OCI-LY7 (cell line): ENCODE measurements at regions not wholly inside any gene's neighbourhood (a gene's known extent, or its start where the extent isn't known, plus 50 kb on each side); places are given as distances from the start of the nearest gene placed in this dataset.

ENCODE experiments used
- BruUV-seq: library from RNA; stranded (reverse); fragments of 400-500 nt; replicated peaks from 2 replicates; lab custom pipeline; 2021; lab: Mats Ljungman, UMichigan
- CTCF ChIA-PET: fragments of 300-600 bp; sonication (Branson Sonifier 250); formaldehyde crosslinking; loops from one replicate; lab custom pipeline; 2022; ENCODE audit warnings: antibody characterized with exemption; ENCODE audit not compliant: unreplicated experiment; lab: Charles Lee
- POLR2A ChIA-PET: fragments of 300-600 bp; sonication (Branson Sonifier 250); formaldehyde crosslinking; loops from one replicate; lab custom pipeline; 2022; ENCODE audit warnings: antibody characterized with exemption; lab: Charles Lee
- DNase-seq: peaks from one replicate; pipeline ENCODE4 v3.0.0-alpha.2; 2015; ENCODE audit warnings: low spot score
- H2AFZ ChIP-seq: fragments of 200-600 bp; sonication (generic), shearing (Covaris generic); 2 replicates; pipeline ENCODE4 v1.6.1; 2014; ENCODE audit warnings: mild to moderate bottlenecking, antibody characterized with exemption, low read length, moderate library complexity
- H3K27ac ChIP-seq: fragments of 200-600 bp; sonication (generic); 2 replicates; pipeline ENCODE4 v1.5.1; 2014; ENCODE audit warnings: mixed run types, low read depth, mild to moderate bottlenecking, moderate library complexity, low read length, inconsistent platforms; ENCODE audit not compliant: poor library complexity, severe bottlenecking
- H3K36me3 ChIP-seq: fragments of 200-600 bp; sonication (generic); 2 replicates; pipeline ENCODE4 v1.6.1; 2014; ENCODE audit warnings: mild to moderate bottlenecking, antibody characterized with exemption, low read length, moderate library complexity, mixed read lengths; ENCODE audit not compliant: insufficient read depth
- H3K4me1 ChIP-seq: fragments of 200-600 bp; sonication (generic); 2 replicates; pipeline ENCODE4 v1.5.1; 2014; ENCODE audit warnings: mild to moderate bottlenecking, low read length; ENCODE audit not compliant: insufficient read depth, poor library complexity, severe bottlenecking
- H3K4me2 ChIP-seq: fragments of 200-600 bp; sonication (generic); 2 replicates; pipeline ENCODE4 v1.6.1; 2014; ENCODE audit warnings: mild to moderate bottlenecking, low read length
- H3K4me3 ChIP-seq: fragments of 200-600 bp; sonication (generic); 2 replicates; pipeline ENCODE4 v1.5.1; 2014; ENCODE audit warnings: mild to moderate bottlenecking, low read depth, low read length; ENCODE audit not compliant: poor library complexity, severe bottlenecking
- H3K79me2 ChIP-seq: fragments of 200-600 bp; sonication (generic); 2 replicates; pipeline ENCODE4 v1.6.1; 2016; ENCODE audit warnings: low read depth, mild to moderate bottlenecking, low read length, moderate library complexity, mixed read lengths; ENCODE audit not compliant: insufficient read depth
- H3K9me2 ChIP-seq: fragments of 200-600 bp; sonication (generic); 2 replicates; pipeline ENCODE4 v1.6.1; 2016; ENCODE audit warnings: mild to moderate bottlenecking, low read length, mixed read lengths; ENCODE audit not compliant: insufficient read depth
- H3K9me3 ChIP-seq: fragments of 200-600 bp; sonication (generic); 2 replicates; pipeline ENCODE4 v1.6.1; 2014; ENCODE audit warnings: mild to moderate bottlenecking, mixed run types, low read length, mixed read lengths
- H4K20me1 ChIP-seq: fragments of 200-600 bp; sonication (generic); 2 replicates; pipeline ENCODE4 v1.6.1; 2014; ENCODE audit warnings: mild to moderate bottlenecking, antibody characterized with exemption, low read length, moderate library complexity, mixed read lengths; ENCODE audit not compliant: insufficient read depth
- CTCF ChIP-seq: fragments of 200-600 bp; sonication (generic); conservative IDR thresholded peaks from 2 replicates; pipeline ENCODE4 v1.5.1; 2014; ENCODE audit warnings: mild to moderate bottlenecking, antibody characterized with exemption, low read length, moderate library complexity, mixed read lengths
- EZH2phosphoT487 ChIP-seq: fragments of 200-600 bp; sonication (generic); IDR thresholded peaks from 2 replicates; pipeline ENCODE4 v1.6.1; 2018; ENCODE audit warnings: low read depth, borderline replicate concordance, mild to moderate bottlenecking, mixed run types, antibody characterized with exemption, low read length, moderate library complexity, mixed read lengths
- intact Hi-C: fragments of 100-400 bp; cut with micrococcal nuclease; formaldehyde crosslinking; loops from one replicate; pipeline ENCODE4 v1.10.0; 2022; ENCODE audit not compliant: unreplicated experiment

- Histone ChIP-seq H3K9me3 (no peaks in the 10 kb centered on the region), H3K79me2 (no peaks in the 10 kb centered on the region), H3K4me3 (no peak overlapping the region), H3K27ac (no peak overlapping the region), H4K20me1 (no peaks in the 10 kb centered on the region), H3K4me2 (no peak overlapping the region), H2AFZ (no peak overlapping the region), H3K4me1 (no peaks in the 10 kb centered on the region), H3K36me3 (no peaks in the 10 kb centered on the region), H3K9me2 (no peaks in the 10 kb centered on the region)
- intact Hi-C loops, result no loop called here
- DNase-seq, result no peak
- ChIA-PET CTCF (no interaction called here), POLR2A (no interaction called here)
- TF ChIP-seq EZH2phosphoT487 (no peak), CTCF (no peak)
- BruUV-seq, result no TSS peak
Observed at GRCh38 chr6:168996356-168996625, 257.4 kb downstream of the THBS2 start.

- BruUV-seq, result no TSS peak
- Histone ChIP-seq H3K4me2 (no peak overlapping the region), H3K9me2 (no peaks in the 10 kb centered on the region), H3K36me3 (no peaks in the 10 kb centered on the region), H3K4me1 (no peaks in the 10 kb centered on the region), H3K4me3 (no peak overlapping the region), H4K20me1 (no peaks in the 10 kb centered on the region), H2AFZ (no peak overlapping the region), H3K27ac (no peak overlapping the region), H3K79me2 (no peaks in the 10 kb centered on the region), H3K9me3 (no peaks in the 10 kb centered on the region)
- ChIA-PET CTCF (no interaction called here), POLR2A (no interaction called here)
- TF ChIP-seq CTCF (no peak), EZH2phosphoT487 (no peak)
- DNase-seq, result no peak
- intact Hi-C loops, result no loop called here
Observed at GRCh38 chr6:168995526-168996355, 257.9 kb downstream of the THBS2 start.

GRCh38 chr6:168994956-168995355 is 258.7 kb downstream of the THBS2 start:
- Histone ChIP-seq H4K20me1 (no peaks in the 10 kb centered on the region), H3K36me3 (no peaks in the 10 kb centered on the region), H3K79me2 (no peaks in the 10 kb centered on the region), H2AFZ (no peak overlapping the region), H3K4me2 (no peak overlapping the region), H3K9me2 (no peaks in the 10 kb centered on the region), H3K9me3 (no peaks in the 10 kb centered on the region), H3K4me3 (no peak overlapping the region), H3K27ac (no peak overlapping the region), H3K4me1 (no peaks in the 10 kb centered on the region)
- TF ChIP-seq EZH2phosphoT487 (no peak), CTCF (no peak)
- CTCF ChIA-PET, result no interaction called here
- POLR2A ChIA-PET, result no interaction called here
- DNase-seq, result no peak
- intact Hi-C loops, result no loop called here
- no TSS peak for BruUV-seq
